Activated CD8-positive, alpha-beta memory T cell treated with anti-CD3 and anti-CD28 coated beads, Interleukin-2, amount 50 U/mL, for 24 hours (primary cell): ENCODE measurements at regions not wholly inside any gene's neighbourhood (a gene's known extent, or its start where the extent isn't known, plus 50 kb on each side); places are given as distances from the start of the nearest gene placed in this dataset.

Experiments
- DNase-seq: peaks from one replicate; pipeline ENCODE4 v3.0.0-alpha.2; 2020; ENCODE audit errors: extremely low read depth

GRCh38 chr9:95822583-95823431 lies 52.7 kb upstream of the ERCC6L2 start:
- no peak for DNase-seq

GRCh38 chr9:95822015-95822414 lies 53.5 kb upstream of the ERCC6L2 start:
- no peak for DNase-seq

GRCh38 chr9:95820074-95820473 lies 55.4 kb upstream of the ERCC6L2 start:
- no peak for DNase-seq

- no peak for DNase-seq
Measured at GRCh38 chr9:95819636-95820035, 55.9 kb upstream of the ERCC6L2 start.

- DNase-seq: no peak
Measured at GRCh38 chr9:95817205-95817604, 58.3 kb upstream of the ERCC6L2 start.

- DNase-seq: no peak
Measured at GRCh38 chr9:95816716-95817115, 58.8 kb upstream of the ERCC6L2 start.

GRCh38 chr9:95815961-95816360 lies 59.5 kb upstream of the ERCC6L2 start:
- DNase-seq: no peak

GRCh38 chr9:95815133-95815532 lies 60.4 kb upstream of the ERCC6L2 start:
- DNase-seq: no peak

GRCh38 chr9:95813923-95814322 lies 61.6 kb upstream of the ERCC6L2 start:
- DNase-seq: no peak

GRCh38 chr9:95810814-95811213 lies 64.7 kb upstream of the ERCC6L2 start:
- DNase-seq: no peak

- no peak for DNase-seq
Measured at GRCh38 chr9:95810133-95810532, 65.4 kb upstream of the ERCC6L2 start.

- no peak for DNase-seq
Measured at GRCh38 chr9:95809686-95810085, 65.8 kb upstream of the ERCC6L2 start.

GRCh38 chr9:95808011-95808410 lies 67.5 kb upstream of the ERCC6L2 start:
- no peak for DNase-seq

GRCh38 chr9:95807326-95807947 lies 68.1 kb upstream of the ERCC6L2 start:
- DNase-seq: no peak

- no peak for DNase-seq
Measured at GRCh38 chr9:95803197-95803596, 72.3 kb upstream of the ERCC6L2 start.

- DNase-seq: no peak
Measured at GRCh38 chr9:95801797-95802196, 73.7 kb upstream of the ERCC6L2 start.

GRCh38 chr9:95796029-95796428 lies 79.5 kb upstream of the ERCC6L2 start:
- no peak for DNase-seq

- no peak for DNase-seq
Measured at GRCh38 chr9:95793924-95794828, 81.3 kb upstream of the ERCC6L2 start.

- no peak for DNase-seq
Measured at GRCh38 chr9:95791695-95792094, 83.8 kb upstream of the ERCC6L2 start.

GRCh38 chr9:95791286-95791685 lies 84.2 kb upstream of the ERCC6L2 start:
- no peak for DNase-seq

- no peak for DNase-seq
Measured at GRCh38 chr9:95788521-95788991, 86.9 kb upstream of the ERCC6L2 start.

GRCh38 chr9:95788021-95788420 lies 87.5 kb upstream of the ERCC6L2 start:
- no peak for DNase-seq
